GOT3 (cell line): ENCODE measurements at regions not wholly inside any gene's neighbourhood (a gene's known extent, or its start where the extent isn't known, plus 50 kb on each side); places are given as distances from the start of the nearest gene placed in this dataset.

Experiments
- DNase-seq: peaks from one replicate; lab custom pipeline; 2025; ENCODE audit warnings: mixed read lengths; lab: John Stamatoyannopoulos, UW

GRCh38 chr2:168375195-168375798, 80.8 kb upstream of the CERS6 start:
- no peak for DNase-seq

- DNase-seq = no peak
Observed at GRCh38 chr2:168378960-168379669, 77.0 kb upstream of the CERS6 start.

GRCh38 chr2:168380500-168380899, 75.6 kb upstream of the CERS6 start:
- no peak for DNase-seq

GRCh38 chr2:168392024-168392423, 64.0 kb upstream of the CERS6 start:
- no peak for DNase-seq

GRCh38 chr2:168392797-168393196, 63.3 kb upstream of the CERS6 start:
- no peak for DNase-seq

GRCh38 chr2:168394262-168394661, 61.8 kb upstream of the CERS6 start:
- no peak for DNase-seq

- DNase-seq = no peak
Observed at GRCh38 chr2:168396131-168396530, 59.9 kb upstream of the CERS6 start.

GRCh38 chr2:168397629-168398028, 58.4 kb upstream of the CERS6 start:
- DNase-seq = no peak

GRCh38 chr2:168401048-168401556, 55.0 kb upstream of the CERS6 start:
- DNase-seq = no peak

GRCh38 chr2:168401771-168402170, 54.3 kb upstream of the CERS6 start:
- DNase-seq = no peak

GRCh38 chr2:168402531-168402930, 53.5 kb upstream of the CERS6 start:
- DNase-seq = no peak

GRCh38 chr2:168403736-168404135, 52.3 kb upstream of the CERS6 start:
- no peak for DNase-seq

- no peak for DNase-seq
Observed at GRCh38 chr2:168404764-168405163, 51.3 kb upstream of the CERS6 start.
